ENCODE measurements at regions not wholly inside any gene's neighbourhood (a gene's known extent, or its start where the extent isn't known, plus 50 kb on each side); places are given as distances from the start of the nearest gene placed in this dataset.

GRCh38 chr6:14520029-14520428 is 402.5 kb downstream of the CD83 start:
- no peak for TF ChIP-seq CTCF (IDR thresholded peaks at IDR 0.05)
- TF ChIP-seq POLR2A (IDR thresholded peaks at IDR 0.05), result no peak

Data from body of pancreas (tissue), 4 donors.